ENCODE measurements at regions not wholly inside any gene's neighbourhood (a gene's known extent, or its start where the extent isn't known, plus 50 kb on each side); places are given as distances from the start of the nearest gene placed in this dataset.

- TF ChIP-seq POLR2A (IDR thresholded peaks at IDR 0.05) (no peak), CTCF (IDR thresholded peaks at IDR 0.05) (no peak)
Measured at GRCh38 chr14:57009585-57010515, 199.6 kb upstream of the OTX2 start.
